CD4-positive, alpha-beta memory T cell (primary cell): ENCODE measurements at regions not wholly inside any gene's neighbourhood (a gene's known extent, or its start where the extent isn't known, plus 50 kb on each side); places are given as distances from the start of the nearest gene placed in this dataset.

Experiments used
- CTCF ChIA-PET: fragments of 350-600 bp; sonication (Branson Sonifier 250); formaldehyde crosslinking; loops from one replicate; lab custom pipeline; 2021; ENCODE audit warnings: inconsistent platforms; ENCODE audit not compliant: partially characterized antibody; lab: Charles Lee
- POLR2A ChIA-PET: fragments of 350-600 bp; sonication (Branson Sonifier 250); formaldehyde crosslinking; loops from one replicate; lab custom pipeline; 2021; ENCODE audit not compliant: partially characterized antibody; lab: Charles Lee
- DNase-seq, 5 donors: peaks; one replicate each; pipeline versions ENCODE4 v3.0.0 to v3.0.0-alpha.2; 2020 to 2022; ENCODE audit warnings: mixed read lengths in 1 of 5
- H3K27ac ChIP-seq: one replicate; pipeline ENCODE4 v1.7.0; 2013; ENCODE audit warnings: low read depth, low read length
- H3K27me3 ChIP-seq: 2 replicates; pipeline ENCODE4 v1.7.0; 2013; ENCODE audit warnings: mild to moderate bottlenecking, low read length, moderate library complexity; ENCODE audit not compliant: insufficient read depth
- H3K36me3 ChIP-seq: 2 replicates; pipeline ENCODE4 v1.7.0; 2013; ENCODE audit warnings: mild to moderate bottlenecking, low read length, moderate library complexity; ENCODE audit not compliant: insufficient read depth
- H3K4me1 ChIP-seq: 2 replicates; pipeline ENCODE4 v1.7.0; 2013; ENCODE audit warnings: mild to moderate bottlenecking, low read length, moderate library complexity; ENCODE audit not compliant: insufficient read depth
- H3K4me3 ChIP-seq, 2 donors: one replicate each; pipeline ENCODE4 v1.7.0; 2013; ENCODE audit warnings: low read length in 2 of 2, mild to moderate bottlenecking in 1 of 2
- H3K9me3 ChIP-seq, 2 donors: one replicate each; pipeline ENCODE4 v1.7.0; 2013; ENCODE audit warnings: low read length in 2 of 2, control low read depth in 1 of 2; ENCODE audit not compliant: control insufficient read depth in 1 of 2
- H3K27ac Mint-ChIP-seq, 7 donors: one replicate each; pipeline ENCODE4 v1.8.0; 2020 to 2021; ENCODE audit warnings: mixed read lengths in 7 of 7, mild to moderate bottlenecking in 6 of 7, inconsistent platforms in 3 of 7, moderate library complexity in 3 of 7
- H3K27me3 Mint-ChIP-seq, 2 donors: one replicate each; pipeline ENCODE4 v1.8.0; 2020 to 2021; ENCODE audit warnings: mixed read lengths in 2 of 2
- H3K36me3 Mint-ChIP-seq, 2 donors: one replicate each; pipeline ENCODE4 v1.8.0; 2020 to 2021; ENCODE audit warnings: mixed read lengths in 2 of 2, inconsistent platforms in 1 of 2, mild to moderate bottlenecking in 1 of 2
- H3K4me1 Mint-ChIP-seq, 4 donors: one replicate each; pipeline ENCODE4 v1.8.0; 2020 to 2021; ENCODE audit warnings: mixed read lengths in 4 of 4, mild to moderate bottlenecking in 1 of 4
- H3K4me3 Mint-ChIP-seq, 8 donors: one replicate each; pipeline ENCODE4 v1.8.0; 2020 to 2021; ENCODE audit warnings: mixed read lengths in 8 of 8, mild to moderate bottlenecking in 7 of 8, moderate library complexity in 6 of 8, inconsistent platforms in 3 of 8
- H3K9me3 Mint-ChIP-seq, 8 donors: one replicate each; pipeline ENCODE4 v1.8.0; 2020 to 2021; ENCODE audit warnings: mixed read lengths in 8 of 8, mild to moderate bottlenecking in 5 of 8, inconsistent platforms in 3 of 8, moderate library complexity in 1 of 8
- intact Hi-C: fragments of 100-400 bp; cut with micrococcal nuclease; formaldehyde crosslinking; loops from one replicate; pipeline ENCODE4 v1.15.1; 2023

DNA sequence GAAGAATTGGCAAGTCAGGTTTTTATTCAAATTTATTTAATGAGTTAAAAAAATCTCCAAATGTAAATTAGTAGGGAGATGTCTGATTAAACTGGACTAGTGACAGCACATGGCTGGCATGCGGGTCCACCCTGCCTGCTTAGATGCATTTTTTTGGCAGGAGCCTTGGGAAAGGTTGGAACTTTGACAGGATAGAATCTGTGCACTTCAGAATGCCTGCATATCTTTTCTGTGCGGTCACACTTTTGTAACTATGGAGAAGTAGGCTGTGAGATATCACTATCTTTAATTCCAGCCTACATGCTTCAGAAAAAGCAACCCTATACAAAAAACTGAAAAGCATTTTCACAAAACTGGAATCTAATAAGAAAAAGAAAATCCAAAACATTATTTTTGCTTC lies 317.8 kb downstream of the MBD2 start:
- H3K27ac Mint-ChIP-seq = no peak overlapping the region
- intact Hi-C loops = no loop called here

GRCh38 chr18:53894675-53895442 lies 329.6 kb downstream of the MBD2 start:
- no peak for DNase-seq
- H3K27ac Mint-ChIP-seq = no peak overlapping the region
- Histone ChIP-seq H3K9me3 (no peaks in the 10 kb centered on the region), H3K27me3 (no peaks in the 10 kb centered on the region), H3K4me1 (no peaks in the 10 kb centered on the region), H3K36me3 (no peaks in the 10 kb centered on the region), H3K4me3 (no peak overlapping the region), H3K27ac (no peak overlapping the region)
- no peaks in the 10 kb centered on the region for H3K9me3 Mint-ChIP-seq
- no peaks in the 10 kb centered on the region for H3K36me3 Mint-ChIP-seq
- H3K4me3 Mint-ChIP-seq = no peak overlapping the region
- peaks cover 0 to 2% of the 10 kb centered on the region in 2 donors for H3K27me3 Mint-ChIP-seq
- H3K4me1 Mint-ChIP-seq = no peaks in the 10 kb centered on the region
- POLR2A ChIA-PET = no interaction called here
- intact Hi-C loops = no loop called here
- CTCF ChIA-PET = no interaction called here

More for the DNA sequence above, 317.8 kb downstream of the MBD2 start:
- Histone ChIP-seq H3K4me1 (no peaks in the 10 kb centered on the region), H3K4me3 (no peak overlapping the region), H3K9me3 (no peaks in the 10 kb centered on the region), H3K27ac (no peak overlapping the region), H3K36me3 (no peaks in the 10 kb centered on the region), H3K27me3 (no peaks in the 10 kb centered on the region)
- POLR2A ChIA-PET = no interaction called here
- CTCF ChIA-PET = interaction anchor here (0.8 kb wide), 1 partner anchor 10 kb away, joined by 3 read pairs; no protein-coding TSS in a partner anchor
- DNase-seq = no peak
- Mint-ChIP-seq H3K36me3 (no peaks in the 10 kb centered on the region), H3K27me3 (peaks cover 2 to 6% of the 10 kb centered on the region in 2 donors), H3K4me3 (no peak overlapping the region), H3K4me1 (no peaks in the 10 kb centered on the region), H3K9me3 (peaks cover 0 to 11% (median 0%) of the 10 kb centered on the region in 8 donors)

- no peaks in the 10 kb centered on the region for H3K4me1 ChIP-seq
- peaks cover 2 to 4% of the 10 kb centered on the region in 2 donors for H3K27me3 Mint-ChIP-seq
- peaks cover 0 to 3% (median 0%) of the 10 kb centered on the region in 8 donors for H3K9me3 Mint-ChIP-seq
These were observed 337.0 kb downstream of the MBD2 start for GRCh38 chr18:53887447-53887846.

GRCh38 chr18:53886058-53886457 lies 338.4 kb downstream of the MBD2 start:
- ChIA-PET CTCF (interaction anchor here (1.0 kb wide), 1 partner anchor 785 kb away, joined by 3 read pairs; no protein-coding TSS in a partner anchor), POLR2A (no interaction called here)
- no peak overlapping the region for H3K27ac Mint-ChIP-seq
- intact Hi-C loops = no loop called here
- H3K27me3 Mint-ChIP-seq = peaks cover 2 to 4% of the 10 kb centered on the region in 2 donors
- no peaks in the 10 kb centered on the region for H3K27me3 ChIP-seq
- H3K36me3 Mint-ChIP-seq = no peaks in the 10 kb centered on the region
- no peaks in the 10 kb centered on the region for H3K9me3 ChIP-seq
- no peaks in the 10 kb centered on the region for H3K4me1 Mint-ChIP-seq
- no peak for DNase-seq
- no peaks in the 10 kb centered on the region for H3K4me1 ChIP-seq
- H3K36me3 ChIP-seq = no peaks in the 10 kb centered on the region
- H3K9me3 Mint-ChIP-seq = peaks cover 0 to 11% (median under 1%) of the 10 kb centered on the region in 8 donors
- H3K4me3 ChIP-seq = no peak overlapping the region
- no peak overlapping the region for H3K4me3 Mint-ChIP-seq
- H3K27ac ChIP-seq = no peak overlapping the region

More at GRCh38 chr18:53887447-53887846, 337.0 kb downstream of the MBD2 start:
- H3K4me3 Mint-ChIP-seq = no peak overlapping the region
- H3K27ac Mint-ChIP-seq = no peak overlapping the region
- H3K4me1 Mint-ChIP-seq = no peaks in the 10 kb centered on the region
- Histone ChIP-seq H3K27ac (no peak overlapping the region), H3K27me3 (no peaks in the 10 kb centered on the region), H3K9me3 (no peaks in the 10 kb centered on the region), H3K36me3 (no peaks in the 10 kb centered on the region), H3K4me3 (no peak overlapping the region)
- CTCF ChIA-PET = no interaction called here
- intact Hi-C loops = no loop called here
- no peaks in the 10 kb centered on the region for H3K36me3 Mint-ChIP-seq
- no peak for DNase-seq
- POLR2A ChIA-PET = no interaction called here

- Histone ChIP-seq H3K9me3 (no peaks in the 10 kb centered on the region), H3K27ac (no peak overlapping the region), H3K4me1 (no peaks in the 10 kb centered on the region), H3K36me3 (no peaks in the 10 kb centered on the region), H3K4me3 (no peak overlapping the region), H3K27me3 (no peaks in the 10 kb centered on the region)
- POLR2A ChIA-PET = no interaction called here
- peaks cover 0 to 12% (median 2%) of the 10 kb centered on the region in 8 donors for H3K9me3 Mint-ChIP-seq
- peaks cover 2 to 3% of the 10 kb centered on the region in 2 donors for H3K27me3 Mint-ChIP-seq
- H3K36me3 Mint-ChIP-seq = no peaks in the 10 kb centered on the region
- no peak overlapping the region for H3K27ac Mint-ChIP-seq
- no peak for DNase-seq
- CTCF ChIA-PET = no interaction called here
- intact Hi-C loops = no loop called here
- H3K4me3 Mint-ChIP-seq = no peak overlapping the region
- no peaks in the 10 kb centered on the region for H3K4me1 Mint-ChIP-seq
These were observed 340.7 kb downstream of the MBD2 start for GRCh38 chr18:53883771-53884170.

GRCh38 chr18:53874103-53874502 lies 350.4 kb downstream of the MBD2 start:
- DNase-seq = no peak
- H3K36me3 Mint-ChIP-seq = no peaks in the 10 kb centered on the region
- H3K36me3 ChIP-seq = no peaks in the 10 kb centered on the region
- no peak overlapping the region for H3K4me3 ChIP-seq
- H3K4me1 ChIP-seq = no peaks in the 10 kb centered on the region
- H3K27me3 Mint-ChIP-seq = peaks cover 0 to under 1% of the 10 kb centered on the region in 2 donors
- intact Hi-C loops = no loop called here
- H3K9me3 ChIP-seq = no peaks in the 10 kb centered on the region
- ChIA-PET CTCF (no interaction called here), POLR2A (no interaction called here)
- no peak overlapping the region for H3K27ac ChIP-seq
- H3K9me3 Mint-ChIP-seq = peaks cover 0 to 6% (median 0%) of the 10 kb centered on the region in 8 donors
- no peaks in the 10 kb centered on the region for H3K4me1 Mint-ChIP-seq
- H3K27me3 ChIP-seq = no peaks in the 10 kb centered on the region
- no peak overlapping the region for H3K27ac Mint-ChIP-seq
- no peak overlapping the region for H3K4me3 Mint-ChIP-seq

DNA sequence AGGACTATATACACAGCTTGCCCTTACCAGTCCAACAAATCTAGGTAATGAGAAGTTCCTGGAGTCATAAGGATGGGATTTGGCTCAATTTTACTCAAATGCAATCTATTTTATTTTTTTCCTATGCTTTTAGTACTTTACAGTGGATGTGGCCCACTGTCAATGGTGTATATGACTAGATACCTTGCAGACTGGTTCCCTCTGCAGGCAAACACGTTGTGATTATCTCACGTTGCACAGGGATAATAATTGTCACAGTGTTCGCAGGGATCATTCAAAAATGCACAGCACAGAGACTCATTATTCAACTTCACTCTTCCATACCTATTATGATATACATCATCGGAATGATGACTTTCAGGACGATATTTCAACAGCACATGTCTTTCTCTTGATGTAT lies 359.7 kb downstream of the MBD2 start:
- Histone ChIP-seq H3K9me3 (no peaks in the 10 kb centered on the region), H3K36me3 (no peaks in the 10 kb centered on the region), H3K27me3 (no peaks in the 10 kb centered on the region), H3K27ac (no peak overlapping the region), H3K4me3 (no peak overlapping the region), H3K4me1 (no peaks in the 10 kb centered on the region)
- peaks cover 0 to 2% (median 0%) of the 10 kb centered on the region in 8 donors for H3K9me3 Mint-ChIP-seq
- no peak overlapping the region for H3K27ac Mint-ChIP-seq
- no peak for DNase-seq
- no peaks in the 10 kb centered on the region for H3K4me1 Mint-ChIP-seq
- ChIA-PET CTCF (no interaction called here), POLR2A (no interaction called here)
- no peak overlapping the region for H3K4me3 Mint-ChIP-seq
- intact Hi-C loops = no loop called here
- peaks cover 0 to 2% of the 10 kb centered on the region in 2 donors for H3K27me3 Mint-ChIP-seq
- no peaks in the 10 kb centered on the region for H3K36me3 Mint-ChIP-seq
